Stimulated activated effector memory CD8-positive, alpha-beta T cell treated with anti-CD3 and anti-CD28 coated beads, Interleukin-12 subunit alpha, Interleukin-12 subunit beta, amount 100 ng/mL, for 72 hours (primary cell): ENCODE measurements at regions not wholly inside any gene's neighbourhood (a gene's known extent, or its start where the extent isn't known, plus 50 kb on each side); places are given as distances from the start of the nearest gene placed in this dataset.
"Not testable (repeated sequence)": the region's sequence is repeated elsewhere in the genome, so short reads cannot be mapped to it uniquely, and the experiment has no call there.

Experiments used
- ATAC-seq: fragments of 150-1000 bp; cut with Tn5 transposase; 2 replicates; pipeline ENCODE4 v1.10.0; 2021
- DNase-seq, 2 donors: peaks; one replicate each; pipeline ENCODE4 v3.0.0; 2021 to 2022; ENCODE audit warnings: low spot score in 2 of 2
- H3K27ac Mint-ChIP-seq: one replicate; pipeline ENCODE4 v1.8.0; 2022; ENCODE audit warnings: mild to moderate bottlenecking, mixed read lengths
- H3K36me3 Mint-ChIP-seq: one replicate; pipeline ENCODE4 v1.8.0; 2022; ENCODE audit warnings: mild to moderate bottlenecking, mixed read lengths
- H3K4me1 Mint-ChIP-seq: one replicate; pipeline ENCODE4 v1.8.0; 2022; ENCODE audit warnings: mixed read lengths
- H3K4me3 Mint-ChIP-seq: one replicate; pipeline ENCODE4 v1.8.0; 2022; ENCODE audit warnings: mild to moderate bottlenecking, mixed read lengths
- H3K9me3 Mint-ChIP-seq: one replicate; pipeline ENCODE4 v1.8.0; 2022; ENCODE audit warnings: mixed read lengths

GRCh38 chr11:135031205-135031989 is 619.4 kb upstream of the B3GAT1 start:
- DNase-seq (no peak), ATAC-seq (no peak)
- Mint-ChIP-seq H3K4me1 (no peaks in the 10 kb centered on the region), H3K36me3 (no peaks in the 10 kb centered on the region), H3K9me3 (peaks cover 8% of the 10 kb centered on the region), H3K4me3 (no peak overlapping the region), H3K27ac (no peak overlapping the region)

- no peak for DNase-seq
- no peak overlapping the region for H3K4me3 Mint-ChIP-seq
- no peak for ATAC-seq
- H3K36me3 Mint-ChIP-seq: no peaks in the 10 kb centered on the region
- H3K9me3 Mint-ChIP-seq: peaks cover 5% of the 10 kb centered on the region
- no peak overlapping the region for H3K27ac Mint-ChIP-seq
- no peaks in the 10 kb centered on the region for H3K4me1 Mint-ChIP-seq
Measured at GRCh38 chr11:135027461-135027860, 615.4 kb upstream of the B3GAT1 start.

- Mint-ChIP-seq H3K9me3 (peaks cover 5% of the 10 kb centered on the region), H3K36me3 (no peaks in the 10 kb centered on the region), H3K27ac (no peak overlapping the region), H3K4me3 (no peak overlapping the region), H3K4me1 (no peaks in the 10 kb centered on the region)
- DNase-seq (no peak), ATAC-seq (no peak)
Measured at GRCh38 chr11:135023499-135023898, 611.5 kb upstream of the B3GAT1 start.

- no peak overlapping the region for H3K4me3 Mint-ChIP-seq
- no peak for ATAC-seq
- peaks cover 1% of the 10 kb centered on the region for H3K9me3 Mint-ChIP-seq
- no peak overlapping the region for H3K27ac Mint-ChIP-seq
- H3K36me3 Mint-ChIP-seq: no peaks in the 10 kb centered on the region
- no peak for DNase-seq
- no peaks in the 10 kb centered on the region for H3K4me1 Mint-ChIP-seq
Measured at GRCh38 chr11:135022454-135022853, 610.4 kb upstream of the B3GAT1 start.

DNA sequence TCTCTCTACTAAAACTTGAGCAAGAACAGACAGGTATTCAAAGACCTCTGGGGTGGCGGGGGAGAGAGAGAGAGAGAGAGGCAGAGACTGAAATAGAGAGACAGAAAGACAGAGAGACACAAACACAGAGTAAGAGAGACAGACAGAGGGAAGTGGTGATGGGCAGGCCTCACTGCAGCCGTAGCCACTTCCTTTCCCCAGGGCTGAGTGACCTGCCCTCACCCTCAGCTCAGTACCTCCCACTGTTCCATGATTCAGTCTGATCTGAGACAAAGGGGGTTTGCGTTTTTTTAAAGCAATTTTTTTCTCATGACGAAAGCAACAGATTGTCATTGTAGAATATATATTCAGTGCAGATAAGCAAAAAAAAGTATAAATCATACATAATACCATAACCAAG is 607.9 kb upstream of the B3GAT1 start:
- no peaks in the 10 kb centered on the region for H3K4me1 Mint-ChIP-seq
- no peaks in the 10 kb centered on the region for H3K36me3 Mint-ChIP-seq
- H3K27ac Mint-ChIP-seq: no peak overlapping the region
- DNase-seq (no peak), ATAC-seq (no peak)
- no peak overlapping the region for H3K4me3 Mint-ChIP-seq
- no peaks in the 10 kb centered on the region for H3K9me3 Mint-ChIP-seq

DNA sequence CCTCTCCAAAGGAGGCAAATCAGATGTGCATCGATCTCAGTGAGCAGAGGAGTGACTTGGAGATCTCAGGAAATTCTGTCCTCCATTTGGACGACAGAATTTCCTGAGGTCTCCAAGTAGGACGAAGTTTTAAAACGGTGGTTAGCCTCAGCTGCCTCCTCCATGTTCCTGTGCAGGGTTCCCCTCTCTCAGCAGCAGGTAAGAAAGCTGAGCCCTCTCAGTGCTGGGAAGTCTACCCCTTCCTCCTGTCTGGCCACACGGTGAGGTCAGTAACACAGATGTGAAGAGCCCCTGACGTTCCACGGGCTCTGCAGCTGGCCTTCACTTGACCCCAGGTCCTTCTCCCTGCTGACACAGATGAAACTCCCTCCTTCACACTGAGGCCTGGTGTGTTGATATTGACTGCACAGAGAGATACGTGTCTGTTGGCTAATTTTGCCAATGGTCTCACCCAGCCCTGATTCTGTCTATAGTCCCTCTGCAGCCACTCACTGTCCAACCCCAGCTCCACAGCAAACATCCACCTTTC is 607.4 kb upstream of the B3GAT1 start:
- DNase-seq (no peak), ATAC-seq (no peak)
- Mint-ChIP-seq H3K4me1 (no peaks in the 10 kb centered on the region), H3K36me3 (no peaks in the 10 kb centered on the region), H3K27ac (no peak overlapping the region), H3K9me3 (no peaks in the 10 kb centered on the region), H3K4me3 (no peak overlapping the region)

DNA sequence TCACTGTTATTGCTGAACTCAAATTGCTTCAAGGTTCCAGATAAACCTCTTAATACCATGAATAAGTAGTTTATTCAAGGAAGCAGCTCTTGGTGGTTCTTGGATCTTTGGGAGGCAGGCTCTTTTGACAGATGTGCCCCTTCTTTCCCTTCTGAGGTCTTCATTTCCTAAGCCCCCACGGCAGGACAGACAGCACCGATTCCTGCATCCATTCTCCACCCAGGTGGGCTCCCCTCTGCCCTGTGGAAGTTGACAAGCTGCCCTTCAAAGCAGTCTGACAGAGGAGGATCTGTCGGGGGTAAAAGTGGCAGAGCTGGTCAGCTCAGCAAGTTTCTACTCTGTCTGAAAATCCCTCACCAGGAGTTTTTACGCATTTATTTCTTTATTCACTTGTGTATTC is 605.3 kb upstream of the B3GAT1 start:
- Mint-ChIP-seq H3K27ac (no peak overlapping the region), H3K36me3 (no peaks in the 10 kb centered on the region), H3K4me3 (no peak overlapping the region)

DNA sequence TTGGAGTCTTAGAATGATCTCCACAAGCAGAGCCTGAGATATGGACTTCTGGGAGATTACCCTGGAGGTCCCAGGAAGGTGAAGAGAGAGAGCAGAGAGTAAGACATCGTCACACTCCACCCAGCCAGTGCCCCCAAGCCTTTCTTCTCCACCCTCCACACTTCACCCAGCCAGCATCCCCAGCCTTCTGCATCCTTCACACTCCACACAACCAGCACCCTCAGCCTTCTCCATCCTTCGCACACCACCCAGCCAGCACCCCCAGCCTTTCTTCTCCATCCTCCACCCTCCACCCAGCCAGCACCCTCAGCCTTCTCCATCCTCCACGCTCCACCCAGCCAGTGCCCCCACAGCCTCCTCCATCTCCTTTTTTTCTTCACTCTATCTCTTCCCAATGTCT is 603.9 kb upstream of the B3GAT1 start:
- Mint-ChIP-seq H3K4me1 (no peaks in the 10 kb centered on the region), H3K4me3 (no peak overlapping the region), H3K9me3 (peaks cover 5% of the 10 kb centered on the region), H3K36me3 (no peaks in the 10 kb centered on the region), H3K27ac (no peak overlapping the region)
- no peak for ATAC-seq
- no peak for DNase-seq

More for the DNA sequence above, 605.3 kb upstream of the B3GAT1 start:
- Mint-ChIP-seq H3K9me3 (peaks cover 5% of the 10 kb centered on the region), H3K4me1 (no peaks in the 10 kb centered on the region)
- ATAC-seq (no peak), DNase-seq (no peak)

DNA sequence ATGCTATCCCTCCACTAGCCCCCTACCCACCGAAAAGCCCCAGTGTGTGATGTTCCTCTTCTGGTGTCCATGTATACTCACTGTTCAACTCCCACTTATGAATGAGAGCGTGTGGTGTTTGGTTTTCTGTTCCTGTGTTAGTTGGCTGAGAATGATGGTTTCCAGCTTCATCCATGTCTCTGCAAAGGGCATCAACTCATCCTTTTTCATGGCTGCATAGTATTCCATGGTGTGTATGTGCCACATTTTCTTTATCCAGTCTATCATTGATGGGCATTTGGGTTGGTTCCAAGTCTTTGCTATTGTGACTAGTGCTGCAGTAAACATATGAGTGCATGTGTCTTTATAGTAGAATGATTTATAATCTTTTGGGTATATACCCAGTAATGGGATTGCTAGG is 599.3 kb upstream of the B3GAT1 start:
- not testable (repeated sequence) for H3K9me3 Mint-ChIP-seq, ATAC-seq, H3K36me3 Mint-ChIP-seq, H3K27ac Mint-ChIP-seq, H3K4me3 Mint-ChIP-seq, DNase-seq, H3K4me1 Mint-ChIP-seq

- peaks cover 5% of the 10 kb centered on the region for H3K9me3 Mint-ChIP-seq
- no peak overlapping the region for H3K4me3 Mint-ChIP-seq
- no peak overlapping the region for H3K27ac Mint-ChIP-seq
- H3K36me3 Mint-ChIP-seq: no peaks in the 10 kb centered on the region
- H3K4me1 Mint-ChIP-seq: no peaks in the 10 kb centered on the region
- DNase-seq (no peak), ATAC-seq (no peak)
Measured at GRCh38 chr11:135009125-135009524, 597.1 kb upstream of the B3GAT1 start.

DNA sequence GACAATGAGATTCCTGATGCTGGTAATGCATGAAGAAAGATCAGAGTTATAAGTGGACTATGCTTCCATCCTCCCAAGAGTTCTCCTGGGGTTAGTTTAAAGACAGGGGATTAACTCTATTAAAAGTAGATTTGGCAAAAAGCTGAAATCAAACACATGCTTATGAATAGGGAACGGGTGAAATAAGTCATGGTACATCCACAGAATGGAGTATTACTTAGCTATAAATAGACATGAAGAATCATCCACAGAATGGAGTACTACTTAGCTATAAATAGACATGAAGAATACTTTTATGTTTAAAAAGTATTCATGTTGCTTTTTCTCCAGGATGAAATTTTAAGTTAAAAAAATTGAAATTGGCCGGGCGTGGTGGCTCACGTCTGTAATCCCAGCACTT is 596.4 kb upstream of the B3GAT1 start:
- no peak for ATAC-seq
- Mint-ChIP-seq H3K9me3 (peaks cover 2% of the 10 kb centered on the region), H3K4me3 (no peak overlapping the region), H3K27ac (no peak overlapping the region), H3K4me1 (no peaks in the 10 kb centered on the region), H3K36me3 (no peaks in the 10 kb centered on the region)
- DNase-seq: no peak

- Mint-ChIP-seq H3K4me1 (no peaks in the 10 kb centered on the region), H3K27ac (no peak overlapping the region), H3K4me3 (no peak overlapping the region), H3K9me3 (peaks cover 1% of the 10 kb centered on the region), H3K36me3 (no peaks in the 10 kb centered on the region)
- ATAC-seq (no peak), DNase-seq (no peak)
Measured at GRCh38 chr11:135008001-135008405, 596.0 kb upstream of the B3GAT1 start.

DNA sequence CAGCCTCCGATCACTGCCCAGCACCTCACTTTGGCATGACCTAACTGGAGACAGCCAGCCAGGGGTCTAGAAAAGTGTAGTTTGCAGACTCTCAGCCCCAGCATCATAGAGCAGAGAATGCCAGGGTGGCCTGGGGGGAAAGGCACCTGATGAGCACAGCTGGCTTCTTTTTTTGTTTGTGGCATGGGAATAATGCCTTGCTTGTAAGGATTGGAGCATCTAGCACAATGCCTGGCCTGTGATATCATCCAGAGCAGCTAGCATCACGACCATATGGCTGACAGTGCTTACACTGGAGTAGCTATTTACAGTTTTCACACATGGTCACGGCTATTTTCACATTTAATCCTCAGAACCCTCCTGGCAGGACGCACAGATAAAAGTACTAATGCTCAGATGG is 594.8 kb upstream of the B3GAT1 start:
- H3K4me3 Mint-ChIP-seq: no peak overlapping the region
- no peaks in the 10 kb centered on the region for H3K9me3 Mint-ChIP-seq
- H3K36me3 Mint-ChIP-seq: no peaks in the 10 kb centered on the region
- no peak for ATAC-seq
- H3K4me1 Mint-ChIP-seq: no peaks in the 10 kb centered on the region
- DNase-seq: no peak
- no peak overlapping the region for H3K27ac Mint-ChIP-seq

GRCh38 chr11:135004495-135004894 is 592.5 kb upstream of the B3GAT1 start:
- ATAC-seq (no peak), DNase-seq (no peak)
- Mint-ChIP-seq H3K9me3 (no peaks in the 10 kb centered on the region), H3K4me1 (no peaks in the 10 kb centered on the region), H3K36me3 (no peaks in the 10 kb centered on the region), H3K27ac (no peak overlapping the region), H3K4me3 (no peak overlapping the region)

GRCh38 chr11:135002236-135002635 is 590.2 kb upstream of the B3GAT1 start:
- H3K4me1 Mint-ChIP-seq: no peaks in the 10 kb centered on the region
- DNase-seq (no peak), ATAC-seq (no peak)
- no peak overlapping the region for H3K27ac Mint-ChIP-seq
- no peak overlapping the region for H3K4me3 Mint-ChIP-seq
- no peaks in the 10 kb centered on the region for H3K36me3 Mint-ChIP-seq
- no peaks in the 10 kb centered on the region for H3K9me3 Mint-ChIP-seq

- no peak for ATAC-seq
Measured at GRCh38 chr11:135001581-135001980, 589.5 kb upstream of the B3GAT1 start.

More at GRCh38 chr11:135001581-135001980, 589.5 kb upstream of the B3GAT1 start:
- Mint-ChIP-seq H3K4me3 (no peak overlapping the region), H3K4me1 (no peaks in the 10 kb centered on the region), H3K27ac (no peak overlapping the region), H3K36me3 (no peaks in the 10 kb centered on the region), H3K9me3 (no peaks in the 10 kb centered on the region)
- no peak for DNase-seq
